CD4-positive, alpha-beta T cell (primary cell): ENCODE measurements at regions not wholly inside any gene's neighbourhood (a gene's known extent, or its start where the extent isn't known, plus 50 kb on each side); places are given as distances from the start of the nearest gene placed in this dataset.

ENCODE experiments used
- ATAC-seq: fragments of 200-7000 bp; cut with Tn5 transposase; one replicate; pipeline ENCODE4 v1.10.0; 2022; ENCODE audit warnings: mild to moderate bottlenecking; ENCODE audit not compliant: poor library complexity
- CTCF ChIA-PET: fragments of 350-600 bp; sonication (Branson Sonifier 250); formaldehyde crosslinking; loops from one replicate; lab custom pipeline; 2021; ENCODE audit warnings: antibody characterized with exemption, inconsistent platforms; lab: Charles Lee
- POLR2A ChIA-PET: fragments of 350-600 bp; sonication (Branson Sonifier 250); formaldehyde crosslinking; loops from one replicate; lab custom pipeline; 2021; ENCODE audit warnings: antibody characterized with exemption, inconsistent platforms; lab: Charles Lee
- DNase-seq, 14 experiments: peaks; one replicate each; pipeline ENCODE4 v3.0.0-alpha.2; 2013 to 2020; ENCODE audit warnings: mixed read lengths in 2 of 14
- H3K27ac ChIP-seq, 2 donors: one replicate each; pipeline versions ENCODE4 v1.5.1 to v1.7.0; 2013; ENCODE audit warnings: low read length in 2 of 2, low read depth in 1 of 2, mild to moderate bottlenecking in 1 of 2
- H3K27me3 ChIP-seq, 2 experiments: 1 replicate in 1 of 2; 2 replicates in 1 of 2; pipeline versions ENCODE4 v1.6.1 to v1.7.0; 2013; ENCODE audit warnings: low read length in 2 of 2, control low read depth in 1 of 2, mild to moderate bottlenecking in 1 of 2, moderate library complexity in 1 of 2; ENCODE audit not compliant: insufficient read depth in 2 of 2, control insufficient read depth in 1 of 2
- H3K36me3 ChIP-seq: one replicate; pipeline ENCODE4 v1.6.1; 2013; ENCODE audit warnings: low read length, control low read depth; ENCODE audit not compliant: insufficient read depth
- H3K4me1 ChIP-seq: one replicate; pipeline ENCODE4 v1.6.1; 2013; ENCODE audit warnings: low read length, control low read depth; ENCODE audit not compliant: insufficient read depth
- H3K4me3 ChIP-seq: one replicate; pipeline ENCODE4 v1.5.1; 2013; ENCODE audit warnings: mild to moderate bottlenecking, low read length, moderate library complexity
- H3K9me3 ChIP-seq, 2 experiments: 1 replicate in 1 of 2; 2 replicates in 1 of 2; pipeline versions ENCODE4 v1.6.1 to v1.7.0; 2013; ENCODE audit warnings: low read length in 2 of 2, mild to moderate bottlenecking in 2 of 2, control low read depth in 1 of 2, moderate library complexity in 1 of 2; ENCODE audit not compliant: control insufficient read depth in 1 of 2, insufficient read depth in 1 of 2
- H3K27ac Mint-ChIP-seq: one replicate; pipeline ENCODE4 v1.8.0; 2020; ENCODE audit warnings: mixed read lengths
- H3K27me3 Mint-ChIP-seq: one replicate; pipeline ENCODE4 v1.8.0; 2021; ENCODE audit warnings: mixed read lengths
- H3K36me3 Mint-ChIP-seq: one replicate; pipeline ENCODE4 v1.8.0; 2021; ENCODE audit warnings: low read depth, mixed read lengths
- H3K4me1 Mint-ChIP-seq: one replicate; pipeline ENCODE4 v1.8.0; 2021; ENCODE audit warnings: low read depth, mixed read lengths
- H3K4me3 Mint-ChIP-seq: one replicate; pipeline ENCODE4 v1.8.0; 2020; ENCODE audit warnings: mild to moderate bottlenecking, mixed read lengths
- H3K9me3 Mint-ChIP-seq: one replicate; pipeline ENCODE4 v1.8.0; 2020; ENCODE audit warnings: mixed read lengths
- intact Hi-C, 2 experiments: fragments of 100-400 bp; cut with DNase I in 1 of 2; cut with micrococcal nuclease in 1 of 2; formaldehyde crosslinking; loops; one replicate each; pipeline versions ENCODE4 v1.15.1 to v1.9.0; 2023 to 2025; cut with DNase I, micrococcal nuclease
- TF ChIP-seq, protein P1 (sequence below): fragments of 200-600 bp; IDR thresholded peaks from one replicate; pipeline ENCODE4 v1.8.0; 2022; ENCODE audit warnings: antibody characterized with exemption, mild to moderate bottlenecking

DNA sequence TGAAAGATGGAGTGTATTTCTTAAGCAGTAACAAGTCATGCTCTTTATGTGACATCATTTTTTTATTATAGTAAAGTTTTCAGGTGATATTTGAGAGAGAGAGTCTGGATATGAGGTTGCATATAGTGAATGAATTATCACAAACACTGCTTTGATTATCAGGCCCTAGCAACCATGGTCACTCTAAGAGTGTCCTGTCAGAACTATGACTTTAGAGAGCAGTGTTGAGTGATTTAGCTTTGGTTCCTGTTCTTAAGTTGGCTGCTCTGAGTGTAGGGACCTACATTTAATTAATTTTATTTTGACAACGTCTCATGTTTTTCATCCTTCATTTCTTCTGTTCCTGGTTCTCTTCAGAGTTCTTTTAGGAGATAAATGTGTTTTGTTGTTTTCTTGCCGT lies 275.5 kb downstream of the KCNJ3 start:
- peaks cover 3% of the 10 kb centered on the region for H3K9me3 Mint-ChIP-seq
- H3K4me3 Mint-ChIP-seq: no peak overlapping the region
- intact Hi-C loops: no loop called here
- ChIA-PET POLR2A (no interaction called here), CTCF (no interaction called here)
- H3K4me3 ChIP-seq: no peak overlapping the region
- H3K4me1 Mint-ChIP-seq: no peaks in the 10 kb centered on the region
- H3K4me1 ChIP-seq: no peaks in the 10 kb centered on the region
- no peak overlapping the region for H3K27ac ChIP-seq
- H3K36me3 ChIP-seq: no peaks in the 10 kb centered on the region
- no peak overlapping the region for H3K27ac Mint-ChIP-seq
- H3K9me3 ChIP-seq: no peaks in the 10 kb centered on the region
- H3K36me3 Mint-ChIP-seq: no peaks in the 10 kb centered on the region
- H3K27me3 ChIP-seq: no peaks in the 10 kb centered on the region
- TF ChIP-seq, protein P1, sequence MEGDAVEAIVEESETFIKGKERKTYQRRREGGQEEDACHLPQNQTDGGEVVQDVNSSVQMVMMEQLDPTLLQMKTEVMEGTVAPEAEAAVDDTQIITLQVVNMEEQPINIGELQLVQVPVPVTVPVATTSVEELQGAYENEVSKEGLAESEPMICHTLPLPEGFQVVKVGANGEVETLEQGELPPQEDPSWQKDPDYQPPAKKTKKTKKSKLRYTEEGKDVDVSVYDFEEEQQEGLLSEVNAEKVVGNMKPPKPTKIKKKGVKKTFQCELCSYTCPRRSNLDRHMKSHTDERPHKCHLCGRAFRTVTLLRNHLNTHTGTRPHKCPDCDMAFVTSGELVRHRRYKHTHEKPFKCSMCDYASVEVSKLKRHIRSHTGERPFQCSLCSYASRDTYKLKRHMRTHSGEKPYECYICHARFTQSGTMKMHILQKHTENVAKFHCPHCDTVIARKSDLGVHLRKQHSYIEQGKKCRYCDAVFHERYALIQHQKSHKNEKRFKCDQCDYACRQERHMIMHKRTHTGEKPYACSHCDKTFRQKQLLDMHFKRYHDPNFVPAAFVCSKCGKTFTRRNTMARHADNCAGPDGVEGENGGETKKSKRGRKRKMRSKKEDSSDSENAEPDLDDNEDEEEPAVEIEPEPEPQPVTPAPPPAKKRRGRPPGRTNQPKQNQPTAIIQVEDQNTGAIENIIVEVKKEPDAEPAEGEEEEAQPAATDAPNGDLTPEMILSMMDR: no peak
- H3K27me3 Mint-ChIP-seq: no peaks in the 10 kb centered on the region
- DNase-seq (no peak), ATAC-seq (no peak)

DNA sequence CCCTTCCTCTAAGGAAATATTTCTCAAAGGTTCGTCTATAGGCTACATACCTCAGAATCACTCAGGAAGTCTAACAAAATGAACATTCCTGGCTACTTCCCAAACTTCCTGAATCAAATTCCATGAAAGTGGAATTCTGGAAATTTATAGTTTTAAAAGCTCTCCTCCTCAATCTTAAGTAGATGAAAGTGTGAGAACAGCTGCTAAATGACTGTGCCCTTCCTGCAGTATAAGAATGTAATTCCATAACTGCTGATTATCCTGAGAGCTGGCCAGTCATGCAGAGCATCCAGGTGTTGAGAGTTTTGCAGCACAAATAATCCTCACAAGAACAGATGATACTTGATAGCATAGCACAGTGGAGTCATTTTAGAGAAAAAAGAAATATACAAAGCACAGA lies 265.0 kb downstream of the KCNJ3 start:
- H3K27me3 Mint-ChIP-seq: no peaks in the 10 kb centered on the region
- ChIA-PET CTCF (no interaction called here), POLR2A (no interaction called here)
- H3K4me1 Mint-ChIP-seq: no peaks in the 10 kb centered on the region
- Histone ChIP-seq H3K9me3 (no peaks in the 10 kb centered on the region), H3K36me3 (no peaks in the 10 kb centered on the region), H3K4me1 (no peaks in the 10 kb centered on the region), H3K27ac (no peak overlapping the region), H3K27me3 (no peaks in the 10 kb centered on the region), H3K4me3 (no peak overlapping the region)
- no peak overlapping the region for H3K4me3 Mint-ChIP-seq
- no peak for DNase-seq
- H3K36me3 Mint-ChIP-seq: no peaks in the 10 kb centered on the region
- H3K27ac Mint-ChIP-seq: no peak overlapping the region
- intact Hi-C loops: no loop called here
- ATAC-seq: no peak
- TF ChIP-seq, protein P1: no peak
- H3K9me3 Mint-ChIP-seq: peaks cover 1% of the 10 kb centered on the region

DNA sequence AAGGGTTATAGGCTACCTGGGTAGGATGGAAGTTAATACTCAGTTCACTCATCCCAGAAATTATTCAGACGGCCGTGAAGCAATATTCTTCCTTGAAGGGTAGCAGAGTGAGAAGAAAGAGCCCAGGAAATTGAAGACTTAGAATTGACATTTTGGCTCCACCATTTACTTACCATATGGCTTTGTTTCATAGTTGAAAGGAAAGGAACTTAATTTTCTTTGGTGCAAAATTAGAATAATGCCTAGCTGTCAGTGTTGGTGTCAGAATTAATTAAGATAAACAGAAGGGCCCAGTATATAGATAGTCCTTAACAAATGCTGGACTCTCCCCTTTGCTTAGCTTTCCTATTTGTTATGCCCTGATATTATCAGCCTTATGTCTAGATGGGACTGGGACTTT lies 263.2 kb downstream of the KCNJ3 start:
- no peaks in the 10 kb centered on the region for H3K9me3 ChIP-seq
- no peaks in the 10 kb centered on the region for H3K4me1 ChIP-seq
- Mint-ChIP-seq H3K36me3 (no peaks in the 10 kb centered on the region), H3K27ac (no peak overlapping the region), H3K9me3 (peaks cover 4% of the 10 kb centered on the region), H3K4me1 (no peaks in the 10 kb centered on the region), H3K4me3 (no peak overlapping the region), H3K27me3 (no peaks in the 10 kb centered on the region)
- ChIA-PET CTCF (no interaction called here), POLR2A (no interaction called here)
- DNase-seq: no peak
- no peaks in the 10 kb centered on the region for H3K36me3 ChIP-seq
- intact Hi-C loops: no loop called here
- no peak for ATAC-seq
- H3K27me3 ChIP-seq: no peaks in the 10 kb centered on the region
- TF ChIP-seq, protein P1: no peak
- no peak overlapping the region for H3K27ac ChIP-seq
- H3K4me3 ChIP-seq: no peak overlapping the region
